ENCODE measurements at regions not wholly inside any gene's neighbourhood (a gene's known extent, or its start where the extent isn't known, plus 50 kb on each side); places are given as distances from the start of the nearest gene placed in this dataset.

DNA sequence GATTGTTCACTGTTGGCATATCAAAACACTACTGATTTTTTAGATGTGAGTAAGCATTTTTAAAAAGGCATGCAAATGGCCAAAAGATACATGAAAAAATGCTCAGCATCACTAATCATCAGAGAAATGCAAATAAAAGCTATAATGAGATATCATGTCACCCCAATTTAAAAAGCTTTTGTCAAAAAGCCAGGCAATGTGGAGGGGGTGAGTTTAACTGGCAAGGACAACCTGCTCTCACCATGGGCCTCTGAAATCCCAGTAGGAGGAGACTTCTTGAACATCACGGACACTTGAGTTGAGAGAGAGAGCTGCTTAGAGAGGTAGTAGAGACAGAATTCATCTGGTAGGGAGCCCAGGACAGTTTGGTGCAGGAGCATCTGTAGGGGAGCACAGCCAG lies 347.1 kb upstream of the MPDZ start:
- TF ChIP-seq, protein P1, sequence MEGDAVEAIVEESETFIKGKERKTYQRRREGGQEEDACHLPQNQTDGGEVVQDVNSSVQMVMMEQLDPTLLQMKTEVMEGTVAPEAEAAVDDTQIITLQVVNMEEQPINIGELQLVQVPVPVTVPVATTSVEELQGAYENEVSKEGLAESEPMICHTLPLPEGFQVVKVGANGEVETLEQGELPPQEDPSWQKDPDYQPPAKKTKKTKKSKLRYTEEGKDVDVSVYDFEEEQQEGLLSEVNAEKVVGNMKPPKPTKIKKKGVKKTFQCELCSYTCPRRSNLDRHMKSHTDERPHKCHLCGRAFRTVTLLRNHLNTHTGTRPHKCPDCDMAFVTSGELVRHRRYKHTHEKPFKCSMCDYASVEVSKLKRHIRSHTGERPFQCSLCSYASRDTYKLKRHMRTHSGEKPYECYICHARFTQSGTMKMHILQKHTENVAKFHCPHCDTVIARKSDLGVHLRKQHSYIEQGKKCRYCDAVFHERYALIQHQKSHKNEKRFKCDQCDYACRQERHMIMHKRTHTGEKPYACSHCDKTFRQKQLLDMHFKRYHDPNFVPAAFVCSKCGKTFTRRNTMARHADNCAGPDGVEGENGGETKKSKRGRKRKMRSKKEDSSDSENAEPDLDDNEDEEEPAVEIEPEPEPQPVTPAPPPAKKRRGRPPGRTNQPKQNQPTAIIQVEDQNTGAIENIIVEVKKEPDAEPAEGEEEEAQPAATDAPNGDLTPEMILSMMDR (IDR thresholded peaks at IDR 0.05): no peak
- no peak for TF ChIP-seq POLR2A (IDR thresholded peaks at IDR 0.05)
- TF ChIP-seq POLR2AphosphoS5 (IDR thresholded peaks at IDR 0.05): no peak
- TF ChIP-seq EP300 (IDR thresholded peaks at IDR 0.05): no peak

All from suprapubic skin (tissue), 4 donors.